ENCODE measurements at regions not wholly inside any gene's neighbourhood (a gene's known extent, or its start where the extent isn't known, plus 50 kb on each side); places are given as distances from the start of the nearest gene placed in this dataset.

DNA sequence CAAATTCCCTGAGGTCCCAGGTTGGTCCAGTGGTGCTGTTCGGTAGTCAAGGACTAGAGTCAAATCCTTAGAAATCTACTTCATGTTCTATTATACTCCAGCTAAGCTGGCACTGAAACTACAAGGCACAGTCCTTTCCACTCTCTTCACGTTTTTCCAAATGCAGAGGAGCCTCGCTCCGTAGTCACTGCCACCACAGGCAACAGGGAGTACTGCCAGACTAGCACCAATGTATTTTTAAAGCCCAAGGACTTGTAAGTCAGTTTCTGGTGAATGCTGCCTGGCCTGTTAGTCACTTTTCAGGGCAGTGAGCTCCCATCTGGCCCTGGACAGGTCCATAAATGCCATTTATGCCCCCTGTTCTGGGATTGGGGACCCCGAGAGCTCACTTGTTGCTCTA lies 323.5 kb downstream of the FAM47A start (continued):
- TF ChIP-seq, protein P1, sequence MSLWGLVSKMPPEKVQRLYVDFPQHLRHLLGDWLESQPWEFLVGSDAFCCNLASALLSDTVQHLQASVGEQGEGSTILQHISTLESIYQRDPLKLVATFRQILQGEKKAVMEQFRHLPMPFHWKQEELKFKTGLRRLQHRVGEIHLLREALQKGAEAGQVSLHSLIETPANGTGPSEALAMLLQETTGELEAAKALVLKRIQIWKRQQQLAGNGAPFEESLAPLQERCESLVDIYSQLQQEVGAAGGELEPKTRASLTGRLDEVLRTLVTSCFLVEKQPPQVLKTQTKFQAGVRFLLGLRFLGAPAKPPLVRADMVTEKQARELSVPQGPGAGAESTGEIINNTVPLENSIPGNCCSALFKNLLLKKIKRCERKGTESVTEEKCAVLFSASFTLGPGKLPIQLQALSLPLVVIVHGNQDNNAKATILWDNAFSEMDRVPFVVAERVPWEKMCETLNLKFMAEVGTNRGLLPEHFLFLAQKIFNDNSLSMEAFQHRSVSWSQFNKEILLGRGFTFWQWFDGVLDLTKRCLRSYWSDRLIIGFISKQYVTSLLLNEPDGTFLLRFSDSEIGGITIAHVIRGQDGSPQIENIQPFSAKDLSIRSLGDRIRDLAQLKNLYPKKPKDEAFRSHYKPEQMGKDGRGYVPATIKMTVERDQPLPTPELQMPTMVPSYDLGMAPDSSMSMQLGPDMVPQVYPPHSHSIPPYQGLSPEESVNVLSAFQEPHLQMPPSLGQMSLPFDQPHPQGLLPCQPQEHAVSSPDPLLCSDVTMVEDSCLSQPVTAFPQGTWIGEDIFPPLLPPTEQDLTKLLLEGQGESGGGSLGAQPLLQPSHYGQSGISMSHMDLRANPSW (CRISPR knock-in tag; IDR thresholded peaks at IDR 0.05) = no peak
- TF ChIP-seq, protein P2, sequence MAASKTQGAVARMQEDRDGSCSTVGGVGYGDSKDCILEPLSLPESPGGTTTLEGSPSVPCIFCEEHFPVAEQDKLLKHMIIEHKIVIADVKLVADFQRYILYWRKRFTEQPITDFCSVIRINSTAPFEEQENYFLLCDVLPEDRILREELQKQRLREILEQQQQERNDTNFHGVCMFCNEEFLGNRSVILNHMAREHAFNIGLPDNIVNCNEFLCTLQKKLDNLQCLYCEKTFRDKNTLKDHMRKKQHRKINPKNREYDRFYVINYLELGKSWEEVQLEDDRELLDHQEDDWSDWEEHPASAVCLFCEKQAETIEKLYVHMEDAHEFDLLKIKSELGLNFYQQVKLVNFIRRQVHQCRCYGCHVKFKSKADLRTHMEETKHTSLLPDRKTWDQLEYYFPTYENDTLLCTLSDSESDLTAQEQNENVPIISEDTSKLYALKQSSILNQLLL (CRISPR knock-in tag; IDR thresholded peaks at IDR 0.05; ENCODE audit: borderline replicate concordance) = no peak
- TF ChIP-seq ZNF41 (CRISPR knock-in tag; conservative IDR thresholded peaks at IDR 0.05) (no peak), XRCC3 (IDR thresholded peaks at IDR 0.05) (no peak), NR0B1 (IDR thresholded peaks at IDR 0.05; ENCODE audit: partially characterized antibody) (no peak)

DNA sequence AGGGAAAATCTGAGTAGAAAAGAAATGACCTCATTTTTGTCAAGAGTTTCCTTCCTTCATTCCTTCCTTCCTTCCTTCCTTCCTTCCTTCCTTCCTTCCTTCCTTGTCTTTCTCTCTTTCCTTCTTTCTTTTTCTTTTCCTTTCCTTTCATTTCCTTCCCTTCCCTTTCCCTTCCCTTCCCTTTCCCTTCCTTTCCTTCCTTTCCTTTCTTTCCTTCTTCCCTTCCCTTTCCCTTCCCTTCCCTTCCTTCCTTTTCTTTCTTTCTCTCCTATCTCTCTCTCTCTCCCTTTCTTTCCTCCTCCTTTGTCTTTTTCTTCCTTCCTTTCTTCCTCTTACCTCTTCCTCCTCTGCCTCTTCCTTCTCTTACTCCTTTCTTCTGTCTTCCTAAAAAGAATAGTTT lies 347.6 kb downstream of the FAM47A start:
- no peaks in the 10 kb centered on the region for H3K4me1 ChIP-seq (replicated peaks in 1 of 2; ENCODE audit: control insufficient read depth in 2 of 2, insufficient read depth in 2 of 2, low read length in 2 of 2)
- H3K36me3 ChIP-seq (ENCODE audit: control insufficient read depth, insufficient read depth, low read length) = no peaks in the 10 kb centered on the region
- no peaks in the 10 kb centered on the region for H4K20me1 ChIP-seq (replicated peaks; ENCODE audit: control insufficient read depth, insufficient read depth, low read length)
- no peak overlapping the region for H3K9ac ChIP-seq (ENCODE audit: insufficient read depth in 1 of 2, low read depth in 2 of 2, low read length in 2 of 2)
- no peak for FAIRE-seq
- no peak for ATAC-seq
- in situ Hi-C loops (cut with MboI) = no loop called here
- H3K27me3 ChIP-seq (ENCODE audit: control insufficient read depth in 2 of 2, insufficient read depth in 2 of 2, low read length in 2 of 2) = no peaks in the 10 kb centered on the region
- TF ChIP-seq XRCC5 (IDR thresholded peaks at IDR 0.05; ENCODE audit: low read depth, low read length) (no peak), RBM17 (IDR thresholded peaks at IDR 0.05; ENCODE audit: borderline replicate concordance, low read depth, low read length) (no peak), PCBP2 (IDR thresholded peaks at IDR 0.05; ENCODE audit: low read depth, low read length, poor library complexity, severe bottlenecking) (peak; percentile 36), MYNN (IDR thresholded peaks at IDR 0.05) (no peak), MYNN (CRISPR knock-in tag; IDR thresholded peaks at IDR 0.05) (no peak)
- no peak for DNase-seq (ENCODE audit: extremely low read depth in 1 of 4, low spot score in 3 of 4)
- intact Hi-C loops (cut with micrococcal nuclease) = no loop called here
- H2AFZ ChIP-seq (ENCODE audit: low read depth, low read length) = no peak overlapping the region
- ChIA-PET POLR2A (no interaction called here), CTCF (ENCODE audit: low intra/inter-chr PET ratio) (no interaction called here)
- H3K9me3 ChIP-seq (replicated peaks; ENCODE audit: control insufficient read depth, insufficient read depth, low read depth, low read length) = no peaks in the 10 kb centered on the region
- H3K4me3 ChIP-seq = no peak overlapping the region
- BruUV-seq (replicated peaks) = no TSS peak
- no peak overlapping the region for H3K4me2 ChIP-seq (ENCODE audit: insufficient read depth, low read length)
- no peaks in the 10 kb centered on the region for H3K79me2 ChIP-seq (ENCODE audit: control insufficient read depth, insufficient read depth, low read length)
- H3K27ac ChIP-seq (ENCODE audit: extremely low read depth, low read depth, low read length) = no peak overlapping the region
- H3K9me1 ChIP-seq (ENCODE audit: control insufficient read depth, insufficient read depth, low read length) = no peaks in the 10 kb centered on the region
